ENCODE measurements at regions not wholly inside any gene's neighbourhood (a gene's known extent, or its start where the extent isn't known, plus 50 kb on each side); places are given as distances from the start of the nearest gene placed in this dataset.

- no peaks in the 10 kb centered on the region for H3K27me3 ChIP-seq (ENCODE audit: control insufficient read depth, insufficient read depth, low read length)
- H3K36me3 ChIP-seq (ENCODE audit: control insufficient read depth, insufficient read depth, low read length), result no peaks in the 10 kb centered on the region
- H3K4me1 ChIP-seq (ENCODE audit: control insufficient read depth, insufficient read depth, low read length), result no peaks in the 10 kb centered on the region
- no peak overlapping the region for H3K4me3 ChIP-seq (ENCODE audit: low read depth, low read length)
- no peaks in the 10 kb centered on the region for H3K9me3 ChIP-seq (ENCODE audit: control insufficient read depth, insufficient read depth, low read length)
- H3K9ac ChIP-seq (ENCODE audit: low read depth, low read length), result no peak overlapping the region
Observed at GRCh38 chr3:94179059-94179458, 116.2 kb downstream of the NSUN3 start.

- Histone ChIP-seq H3K9me3 (ENCODE audit: control insufficient read depth, insufficient read depth, low read length) (no peaks in the 10 kb centered on the region), H3K4me3 (ENCODE audit: low read depth, low read length) (no peak overlapping the region), H3K9ac (ENCODE audit: low read depth, low read length) (no peak overlapping the region), H3K36me3 (ENCODE audit: control insufficient read depth, insufficient read depth, low read length) (no peaks in the 10 kb centered on the region), H3K27me3 (ENCODE audit: control insufficient read depth, insufficient read depth, low read length) (no peaks in the 10 kb centered on the region), H3K4me1 (ENCODE audit: control insufficient read depth, insufficient read depth, low read length) (no peaks in the 10 kb centered on the region)
Observed at GRCh38 chr3:94183551-94183950, 120.7 kb downstream of the NSUN3 start.

GRCh38 chr3:94184781-94185180, 121.9 kb downstream of the NSUN3 start:
- H3K9ac ChIP-seq (ENCODE audit: low read depth, low read length), result no peak overlapping the region
- H3K27me3 ChIP-seq (ENCODE audit: control insufficient read depth, insufficient read depth, low read length), result no peaks in the 10 kb centered on the region
- H3K36me3 ChIP-seq (ENCODE audit: control insufficient read depth, insufficient read depth, low read length), result no peaks in the 10 kb centered on the region
- H3K9me3 ChIP-seq (ENCODE audit: control insufficient read depth, insufficient read depth, low read length), result no peaks in the 10 kb centered on the region
- H3K4me3 ChIP-seq (ENCODE audit: low read depth, low read length), result no peak overlapping the region
- no peaks in the 10 kb centered on the region for H3K4me1 ChIP-seq (ENCODE audit: control insufficient read depth, insufficient read depth, low read length)

- no peak overlapping the region for H3K9ac ChIP-seq (ENCODE audit: low read depth, low read length)
- H3K27me3 ChIP-seq (ENCODE audit: control insufficient read depth, insufficient read depth, low read length), result no peaks in the 10 kb centered on the region
- no peak overlapping the region for H3K4me3 ChIP-seq (ENCODE audit: low read depth, low read length)
- H3K4me1 ChIP-seq (ENCODE audit: control insufficient read depth, insufficient read depth, low read length), result no peaks in the 10 kb centered on the region
- H3K9me3 ChIP-seq (ENCODE audit: control insufficient read depth, insufficient read depth, low read length), result no peaks in the 10 kb centered on the region
- no peaks in the 10 kb centered on the region for H3K36me3 ChIP-seq (ENCODE audit: control insufficient read depth, insufficient read depth, low read length)
Observed at GRCh38 chr3:94185753-94186152, 122.9 kb downstream of the NSUN3 start.

GRCh38 chr3:94187697-94188096, 124.8 kb downstream of the NSUN3 start:
- no peaks in the 10 kb centered on the region for H3K36me3 ChIP-seq (ENCODE audit: control insufficient read depth, insufficient read depth, low read length)
- no peak overlapping the region for H3K9ac ChIP-seq (ENCODE audit: low read depth, low read length)
- no peaks in the 10 kb centered on the region for H3K27me3 ChIP-seq (ENCODE audit: control insufficient read depth, insufficient read depth, low read length)
- no peak overlapping the region for H3K4me3 ChIP-seq (ENCODE audit: low read depth, low read length)
- no peaks in the 10 kb centered on the region for H3K9me3 ChIP-seq (ENCODE audit: control insufficient read depth, insufficient read depth, low read length)
- no peaks in the 10 kb centered on the region for H3K4me1 ChIP-seq (ENCODE audit: control insufficient read depth, insufficient read depth, low read length)

- Histone ChIP-seq H3K9ac (ENCODE audit: low read depth, low read length) (no peak overlapping the region), H3K27me3 (ENCODE audit: control insufficient read depth, insufficient read depth, low read length) (no peaks in the 10 kb centered on the region), H3K4me1 (ENCODE audit: control insufficient read depth, insufficient read depth, low read length) (no peaks in the 10 kb centered on the region), H3K36me3 (ENCODE audit: control insufficient read depth, insufficient read depth, low read length) (no peaks in the 10 kb centered on the region), H3K9me3 (ENCODE audit: control insufficient read depth, insufficient read depth, low read length) (no peaks in the 10 kb centered on the region), H3K4me3 (ENCODE audit: low read depth, low read length) (no peak overlapping the region)
Observed at GRCh38 chr3:94195381-94195780, 132.5 kb downstream of the NSUN3 start.

- H3K4me1 ChIP-seq (ENCODE audit: control insufficient read depth, insufficient read depth, low read length), result no peaks in the 10 kb centered on the region
- H3K9ac ChIP-seq (ENCODE audit: low read depth, low read length), result no peak overlapping the region
- no peaks in the 10 kb centered on the region for H3K9me3 ChIP-seq (ENCODE audit: control insufficient read depth, insufficient read depth, low read length)
- H3K4me3 ChIP-seq (ENCODE audit: low read depth, low read length), result no peak overlapping the region
- H3K36me3 ChIP-seq (ENCODE audit: control insufficient read depth, insufficient read depth, low read length), result no peaks in the 10 kb centered on the region
- no peaks in the 10 kb centered on the region for H3K27me3 ChIP-seq (ENCODE audit: control insufficient read depth, insufficient read depth, low read length)
Observed at GRCh38 chr3:94206291-94206690, 143.4 kb downstream of the NSUN3 start.

GRCh38 chr3:94210256-94210655, 147.4 kb downstream of the NSUN3 start:
- Histone ChIP-seq H3K9me3 (ENCODE audit: control insufficient read depth, insufficient read depth, low read length) (no peaks in the 10 kb centered on the region), H3K4me1 (ENCODE audit: control insufficient read depth, insufficient read depth, low read length) (no peaks in the 10 kb centered on the region), H3K27me3 (ENCODE audit: control insufficient read depth, insufficient read depth, low read length) (no peaks in the 10 kb centered on the region), H3K4me3 (ENCODE audit: low read depth, low read length) (no peak overlapping the region), H3K36me3 (ENCODE audit: control insufficient read depth, insufficient read depth, low read length) (no peaks in the 10 kb centered on the region), H3K9ac (ENCODE audit: low read depth, low read length) (no peak overlapping the region)

- Histone ChIP-seq H3K4me1 (ENCODE audit: control insufficient read depth, insufficient read depth, low read length) (no peaks in the 10 kb centered on the region), H3K9ac (ENCODE audit: low read depth, low read length) (no peak overlapping the region), H3K9me3 (ENCODE audit: control insufficient read depth, insufficient read depth, low read length) (no peaks in the 10 kb centered on the region)
Observed at GRCh38 chr3:94217406-94217805, 154.5 kb downstream of the NSUN3 start.

GRCh38 chr3:94220426-94220825, 157.6 kb downstream of the NSUN3 start:
- Histone ChIP-seq H3K4me1 (ENCODE audit: control insufficient read depth, insufficient read depth, low read length) (no peaks in the 10 kb centered on the region), H3K9me3 (ENCODE audit: control insufficient read depth, insufficient read depth, low read length) (no peaks in the 10 kb centered on the region), H3K9ac (ENCODE audit: low read depth, low read length) (no peak overlapping the region), H3K4me3 (ENCODE audit: low read depth, low read length) (no peak overlapping the region), H3K36me3 (ENCODE audit: control insufficient read depth, insufficient read depth, low read length) (no peaks in the 10 kb centered on the region), H3K27me3 (ENCODE audit: control insufficient read depth, insufficient read depth, low read length) (no peaks in the 10 kb centered on the region)

More at GRCh38 chr3:94217406-94217805, 154.5 kb downstream of the NSUN3 start:
- H3K4me3 ChIP-seq (ENCODE audit: low read depth, low read length), result no peak overlapping the region
- H3K36me3 ChIP-seq (ENCODE audit: control insufficient read depth, insufficient read depth, low read length), result no peaks in the 10 kb centered on the region
- H3K27me3 ChIP-seq (ENCODE audit: control insufficient read depth, insufficient read depth, low read length), result no peaks in the 10 kb centered on the region

- Histone ChIP-seq H3K27me3 (ENCODE audit: control insufficient read depth, insufficient read depth, low read length) (no peaks in the 10 kb centered on the region), H3K9me3 (ENCODE audit: control insufficient read depth, insufficient read depth, low read length) (no peaks in the 10 kb centered on the region), H3K9ac (ENCODE audit: low read depth, low read length) (no peak overlapping the region), H3K4me3 (ENCODE audit: low read depth, low read length) (no peak overlapping the region), H3K4me1 (ENCODE audit: control insufficient read depth, insufficient read depth, low read length) (no peaks in the 10 kb centered on the region), H3K36me3 (ENCODE audit: control insufficient read depth, insufficient read depth, low read length) (no peaks in the 10 kb centered on the region)
Observed at GRCh38 chr3:94221829-94222228, 159.0 kb downstream of the NSUN3 start.

GRCh38 chr3:94225148-94225865, 162.4 kb downstream of the NSUN3 start:
- no peak overlapping the region for H3K4me3 ChIP-seq (ENCODE audit: low read depth, low read length)
- H3K9me3 ChIP-seq (ENCODE audit: control insufficient read depth, insufficient read depth, low read length), result no peaks in the 10 kb centered on the region
- no peak overlapping the region for H3K9ac ChIP-seq (ENCODE audit: low read depth, low read length)
- H3K4me1 ChIP-seq (ENCODE audit: control insufficient read depth, insufficient read depth, low read length), result no peaks in the 10 kb centered on the region
- no peaks in the 10 kb centered on the region for H3K27me3 ChIP-seq (ENCODE audit: control insufficient read depth, insufficient read depth, low read length)
- no peaks in the 10 kb centered on the region for H3K36me3 ChIP-seq (ENCODE audit: control insufficient read depth, insufficient read depth, low read length)
